AG04449 (cell line): ENCODE measurements at regions not wholly inside any gene's neighbourhood (a gene's known extent, or its start where the extent isn't known, plus 50 kb on each side); places are given as distances from the start of the nearest gene placed in this dataset.

Experiments
- CTCF ChIA-PET: fragments of 350-600 bp; formaldehyde crosslinking; extraction: SDS; loops from one replicate; lab custom pipeline; 2021; ENCODE audit warnings: antibody characterized with exemption; lab: Yijun Ruan, JAX
- POLR2A ChIA-PET: fragments of 400-600, 350-600 bp; formaldehyde crosslinking; extraction: SDS; loops from one replicate; lab custom pipeline; 2020; ENCODE audit warnings: antibody characterized with exemption, inconsistent platforms; lab: Yijun Ruan, JAX
- DNase-seq: peaks from one replicate; pipeline ENCODE4 v3.0.0-alpha.2; 2010; ENCODE audit warnings: low read depth, low spot score
- H3K4me3 ChIP-seq: 2 replicates; pipeline ENCODE4 v1.5.1; 2011; ENCODE audit warnings: low read depth, mild to moderate bottlenecking, control low read depth, low read length
- TF ChIP-seq, protein P1 (sequence below): IDR thresholded peaks from one replicate; pipeline ENCODE4 v1.5.1; 2011; ENCODE audit warnings: mild to moderate bottlenecking, moderate library complexity, low read length, control low read depth, inconsistent platforms; ENCODE audit not compliant: insufficient read depth; ENCODE audit errors: missing control alignments

GRCh38 chr17:71625330-71625729 lies 495.5 kb upstream of the SOX9 start:
- no peak for DNase-seq
- no peak overlapping the region for H3K4me3 ChIP-seq
- CTCF ChIA-PET: interaction anchor here (0.7 to 1.4 kb wide), 2 partner anchors 9 to 484 kb away, joined by 3 to 5 read pairs; no protein-coding TSS in a partner anchor
- POLR2A ChIA-PET: no interaction called here
- TF ChIP-seq, protein P1, sequence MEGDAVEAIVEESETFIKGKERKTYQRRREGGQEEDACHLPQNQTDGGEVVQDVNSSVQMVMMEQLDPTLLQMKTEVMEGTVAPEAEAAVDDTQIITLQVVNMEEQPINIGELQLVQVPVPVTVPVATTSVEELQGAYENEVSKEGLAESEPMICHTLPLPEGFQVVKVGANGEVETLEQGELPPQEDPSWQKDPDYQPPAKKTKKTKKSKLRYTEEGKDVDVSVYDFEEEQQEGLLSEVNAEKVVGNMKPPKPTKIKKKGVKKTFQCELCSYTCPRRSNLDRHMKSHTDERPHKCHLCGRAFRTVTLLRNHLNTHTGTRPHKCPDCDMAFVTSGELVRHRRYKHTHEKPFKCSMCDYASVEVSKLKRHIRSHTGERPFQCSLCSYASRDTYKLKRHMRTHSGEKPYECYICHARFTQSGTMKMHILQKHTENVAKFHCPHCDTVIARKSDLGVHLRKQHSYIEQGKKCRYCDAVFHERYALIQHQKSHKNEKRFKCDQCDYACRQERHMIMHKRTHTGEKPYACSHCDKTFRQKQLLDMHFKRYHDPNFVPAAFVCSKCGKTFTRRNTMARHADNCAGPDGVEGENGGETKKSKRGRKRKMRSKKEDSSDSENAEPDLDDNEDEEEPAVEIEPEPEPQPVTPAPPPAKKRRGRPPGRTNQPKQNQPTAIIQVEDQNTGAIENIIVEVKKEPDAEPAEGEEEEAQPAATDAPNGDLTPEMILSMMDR: no peak

DNA sequence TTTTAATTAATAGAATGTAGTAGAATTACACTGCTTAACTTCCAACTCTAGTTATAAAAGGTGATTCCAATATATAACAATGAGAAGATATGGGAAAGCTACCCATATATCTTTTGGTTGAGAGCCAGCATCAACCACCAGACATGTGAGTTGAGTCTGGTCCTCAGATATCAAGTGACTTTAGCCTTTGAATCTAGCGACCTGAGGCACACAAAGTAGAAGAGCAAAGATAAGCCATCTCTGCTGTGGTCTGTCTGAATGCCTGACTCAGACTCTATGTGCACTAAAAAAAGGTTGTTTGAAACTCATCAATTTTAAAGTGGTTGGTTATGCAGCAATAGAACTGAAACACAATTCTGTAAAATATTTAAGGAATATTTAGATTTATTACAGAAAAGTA lies 492.5 kb upstream of the SOX9 start:
- POLR2A ChIA-PET: no interaction called here
- CTCF ChIA-PET: no interaction called here

DNA sequence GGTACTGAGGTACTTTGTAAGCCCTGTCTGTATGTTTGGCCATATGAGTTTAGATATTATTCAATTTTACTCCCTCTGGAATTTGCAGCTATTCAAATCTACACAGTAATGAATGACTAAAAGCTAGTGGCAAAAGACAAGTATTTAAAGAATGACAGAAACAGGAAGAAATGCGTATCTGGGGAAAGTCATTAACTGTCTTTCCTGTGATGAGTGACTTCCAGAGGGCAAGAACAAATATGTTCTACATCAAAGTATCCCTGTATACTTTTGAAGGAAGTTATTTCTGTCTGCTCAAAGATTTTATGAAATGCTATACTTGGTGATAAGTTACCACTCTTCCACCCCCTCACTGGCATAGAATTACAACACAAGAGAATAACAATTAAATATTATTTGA lies 489.3 kb upstream of the SOX9 start:
- ChIA-PET CTCF (no interaction called here), POLR2A (interaction anchor here (1.0 kb wide), 1 partner anchor 126 kb away, joined by 4 read pairs; no protein-coding TSS in a partner anchor)
- no peak overlapping the region for H3K4me3 ChIP-seq
- DNase-seq: peak; percentile 36
- TF ChIP-seq, protein P1: no peak

More for the DNA sequence above, 492.5 kb upstream of the SOX9 start:
- H3K4me3 ChIP-seq: no peak overlapping the region
- TF ChIP-seq, protein P1: no peak
- DNase-seq: no peak

GRCh38 chr17:71632328-71632727 lies 488.5 kb upstream of the SOX9 start:
- no peak overlapping the region for H3K4me3 ChIP-seq
- TF ChIP-seq, protein P1: no peak
- DNase-seq: no peak
- ChIA-PET POLR2A (no interaction called here), CTCF (no interaction called here)

DNA sequence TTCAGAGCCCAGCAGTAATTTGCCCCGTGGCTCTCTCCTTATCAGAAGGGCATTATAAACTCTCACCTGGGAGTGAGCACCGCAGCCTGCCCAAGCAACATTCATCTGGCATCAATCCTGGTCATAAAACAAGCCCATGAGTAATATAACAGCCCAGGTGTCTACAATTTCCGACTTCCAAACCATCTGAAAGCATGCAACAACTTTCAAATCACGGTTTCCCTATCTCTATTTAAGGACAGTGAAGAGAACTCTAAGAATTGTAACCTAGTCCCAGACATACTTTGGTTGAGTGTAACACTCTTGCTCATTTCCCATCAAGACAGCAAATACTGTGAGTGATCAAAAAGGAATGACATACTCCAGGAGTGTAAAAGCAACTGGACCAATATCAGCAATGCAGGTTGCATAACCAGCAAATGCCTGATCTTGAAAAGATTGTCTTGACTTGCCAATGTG lies 487.4 kb upstream of the SOX9 start:
- peak; percentile 83 for DNase-seq
- POLR2A ChIA-PET: no interaction called here
- TF ChIP-seq, protein P1: no peak
- CTCF ChIA-PET: interaction anchor here (1.8 kb wide), 1 partner anchor 161 kb away, joined by 7 read pairs; no protein-coding TSS in a partner anchor
- no peak overlapping the region for H3K4me3 ChIP-seq

DNA sequence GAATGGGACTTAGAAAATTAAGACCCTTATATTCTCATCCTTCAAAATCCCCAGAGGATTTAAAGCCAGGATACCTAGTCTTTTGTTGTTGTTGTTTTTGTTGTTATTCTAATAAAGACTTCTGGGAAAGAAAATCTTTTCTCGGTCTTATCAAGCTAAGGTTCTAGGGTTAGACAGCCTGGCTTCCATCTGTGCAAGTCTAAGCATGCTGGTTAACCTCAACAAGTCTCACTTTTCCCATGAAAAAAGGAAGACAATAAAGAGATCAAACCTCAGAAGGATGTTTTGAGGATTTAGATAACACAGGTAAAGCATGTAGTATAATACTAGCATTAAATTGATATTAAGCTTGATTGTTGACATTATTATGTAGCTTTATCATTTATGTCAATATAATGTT lies 486.4 kb upstream of the SOX9 start:
- H3K4me3 ChIP-seq: no peak overlapping the region
- POLR2A ChIA-PET: no interaction called here

More for the DNA sequence above, 486.4 kb upstream of the SOX9 start:
- TF ChIP-seq, protein P1: no peak
- CTCF ChIA-PET: interaction anchor here (0.6 to 1.8 kb wide), 3 partner anchors 9 to 218 kb away, joined by 3 to 7 read pairs (median 5); no protein-coding TSS in a partner anchor
- DNase-seq: no peak
